HG03060 (cell line): ENCODE measurements at regions not wholly inside any gene's neighbourhood (a gene's known extent, or its start where the extent isn't known, plus 50 kb on each side); places are given as distances from the start of the nearest gene placed in this dataset.
"Not testable (repeated sequence)": the region's sequence is repeated elsewhere in the genome, so short reads cannot be mapped to it uniquely, and the experiment has no call there.

Source experiments
- ATAC-seq: cut with Tn5 transposase; IDR thresholded peaks from one replicate; pipeline ENCODE4 v1.9.1; 2021; ENCODE audit warnings: low read depth, moderate number of reproducible peaks; ENCODE audit not compliant: unreplicated experiment

DNA sequence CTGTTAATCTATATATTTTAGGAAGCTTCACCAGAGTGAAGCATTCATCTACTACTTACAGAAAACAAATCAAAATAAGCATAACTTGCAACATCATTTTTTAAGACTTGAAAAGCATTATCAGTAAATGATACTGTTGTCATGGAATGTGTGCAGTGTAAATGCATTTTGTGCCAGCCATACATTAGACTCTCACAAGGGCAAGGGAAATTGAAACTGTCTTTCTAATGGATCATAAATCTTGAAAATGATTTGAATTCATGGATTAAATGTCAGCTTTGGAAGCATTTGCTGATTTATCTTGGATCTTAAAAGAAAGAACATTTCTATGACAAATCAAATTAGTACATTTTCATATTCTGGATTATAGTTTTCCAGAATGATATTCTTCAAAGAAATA lies 338.3 kb upstream of the SGO1 start:
- no peak for ATAC-seq

DNA sequence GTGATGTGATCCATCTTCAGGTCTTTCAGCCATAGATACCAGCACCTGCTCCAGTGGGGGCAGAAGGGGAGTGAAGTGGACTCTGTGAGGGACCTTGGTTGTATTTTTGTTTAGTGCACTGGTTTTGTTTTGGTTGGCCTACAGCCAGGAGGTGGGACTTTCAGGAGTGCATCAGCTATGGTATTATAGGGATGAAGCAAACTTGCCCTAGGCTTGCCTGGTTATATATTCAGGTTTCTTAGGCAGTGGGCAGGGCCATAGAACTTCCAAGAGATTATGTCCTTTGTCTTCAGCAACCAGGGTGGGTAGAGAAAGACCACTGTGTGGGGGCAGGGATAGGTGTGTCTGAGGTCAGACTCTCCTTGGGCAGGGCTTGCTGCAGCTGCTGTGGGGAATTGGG lies 337.3 kb upstream of the SGO1 start:
- no peak for ATAC-seq

DNA sequence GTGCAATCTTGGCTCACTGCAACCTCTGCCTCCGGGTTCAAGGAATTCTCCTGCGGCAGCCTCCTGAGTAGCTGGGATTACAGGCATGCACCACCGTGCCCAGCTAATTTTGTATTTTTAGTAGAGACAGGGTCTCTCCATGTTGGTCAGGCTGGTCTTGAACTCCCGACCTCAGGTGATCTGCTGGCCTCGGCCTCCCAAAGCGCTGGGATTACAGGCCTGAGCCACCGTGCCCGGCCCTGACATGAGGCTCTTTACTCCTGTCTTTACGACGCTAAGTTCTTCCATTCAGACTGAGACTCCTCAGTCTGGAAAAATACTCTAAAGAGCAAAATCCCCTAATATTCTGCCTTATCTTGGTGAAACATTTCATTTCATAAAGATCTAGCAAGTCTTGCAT lies 331.3 kb upstream of the SGO1 start:
- not testable (repeated sequence) for ATAC-seq

DNA sequence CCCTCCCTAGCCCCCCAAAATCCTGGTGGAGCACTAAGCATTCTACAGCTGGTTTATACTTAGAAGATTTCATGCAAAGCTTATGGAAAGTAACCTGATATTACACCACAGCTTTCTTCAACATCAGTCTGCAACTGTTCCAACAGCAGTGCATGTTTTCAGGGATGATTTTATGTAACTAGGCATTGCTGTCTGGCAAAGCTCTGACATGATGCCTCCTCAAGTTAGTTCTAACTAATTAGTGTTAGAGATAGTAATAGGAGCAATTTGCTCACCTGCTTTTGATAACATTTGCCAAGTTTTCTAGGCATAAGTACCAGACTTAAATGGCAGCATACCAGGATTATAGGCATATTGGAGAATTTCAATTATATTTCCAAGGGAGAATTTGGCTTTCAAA lies 330.3 kb upstream of the SGO1 start:
- no peak for ATAC-seq

DNA sequence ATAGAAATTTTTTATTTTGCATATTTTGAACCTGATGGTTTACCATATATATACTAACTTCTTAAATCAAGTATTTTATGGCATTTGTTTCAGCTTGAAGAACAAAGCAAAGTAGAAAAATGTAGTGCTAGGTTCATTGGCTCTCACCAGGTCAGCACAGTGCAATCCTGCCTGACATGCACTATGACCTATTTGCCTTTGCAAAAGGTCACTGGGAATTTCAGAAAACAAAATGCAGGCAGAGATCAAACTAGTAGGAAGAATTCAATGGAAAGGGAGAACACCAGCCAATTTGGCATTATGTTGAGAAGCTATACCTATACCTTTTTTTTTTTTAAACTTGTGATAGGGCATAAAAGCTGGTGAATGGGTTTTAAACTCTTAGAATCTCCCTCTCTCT lies 329.8 kb upstream of the SGO1 start:
- ATAC-seq, result no peak

DNA sequence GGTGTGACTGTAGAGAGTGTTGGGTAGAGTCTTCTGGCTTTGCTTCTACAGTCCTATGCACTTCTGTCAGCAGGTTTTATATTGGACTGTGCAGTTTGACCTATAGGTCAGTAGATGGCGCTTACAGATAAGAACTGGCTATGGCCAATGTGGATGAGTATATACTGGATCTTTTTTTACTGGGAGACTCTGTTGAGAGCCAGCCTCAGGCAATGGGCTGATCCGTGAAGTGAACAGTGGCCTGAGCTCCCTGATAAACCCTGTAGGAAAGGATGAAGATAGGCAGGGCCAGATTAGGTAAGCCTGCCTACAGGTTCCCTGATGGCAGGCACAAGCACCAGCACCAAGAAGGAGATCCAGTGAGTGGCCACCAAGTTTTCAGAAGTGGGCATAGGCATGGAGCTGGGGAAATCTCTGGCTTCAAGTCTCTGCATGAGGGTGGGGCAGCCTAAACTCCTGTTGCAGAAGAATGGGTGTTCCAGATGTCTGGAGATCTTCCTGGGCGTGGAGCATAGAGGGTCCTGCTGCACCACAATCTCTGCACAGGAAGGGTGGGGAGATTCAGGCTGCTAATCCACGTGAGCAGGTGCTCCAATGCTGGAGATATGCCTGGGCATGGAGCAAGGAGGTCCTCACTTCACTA lies 326.0 kb upstream of the SGO1 start:
- peak; percentile 93 for ATAC-seq

DNA sequence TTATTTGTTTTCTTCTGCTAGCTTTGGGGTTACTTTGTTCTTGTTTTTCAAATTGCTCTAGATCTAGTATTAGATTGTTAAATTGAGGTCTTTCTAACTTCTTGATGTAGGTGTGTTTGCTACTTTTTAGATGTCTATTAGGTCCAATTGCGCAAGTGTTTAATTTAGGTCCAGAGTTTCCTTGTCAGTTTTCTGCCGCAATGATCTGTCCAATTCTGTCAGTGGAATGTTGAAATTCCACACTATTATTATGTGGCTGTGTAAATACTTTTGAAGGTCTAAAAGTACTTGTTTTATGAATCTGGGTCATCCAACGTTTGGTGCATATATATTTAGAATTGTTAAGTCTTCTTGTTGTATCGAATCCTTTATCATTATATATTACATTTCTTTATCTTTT lies 324.4 kb upstream of the SGO1 start:
- no peak for ATAC-seq

DNA sequence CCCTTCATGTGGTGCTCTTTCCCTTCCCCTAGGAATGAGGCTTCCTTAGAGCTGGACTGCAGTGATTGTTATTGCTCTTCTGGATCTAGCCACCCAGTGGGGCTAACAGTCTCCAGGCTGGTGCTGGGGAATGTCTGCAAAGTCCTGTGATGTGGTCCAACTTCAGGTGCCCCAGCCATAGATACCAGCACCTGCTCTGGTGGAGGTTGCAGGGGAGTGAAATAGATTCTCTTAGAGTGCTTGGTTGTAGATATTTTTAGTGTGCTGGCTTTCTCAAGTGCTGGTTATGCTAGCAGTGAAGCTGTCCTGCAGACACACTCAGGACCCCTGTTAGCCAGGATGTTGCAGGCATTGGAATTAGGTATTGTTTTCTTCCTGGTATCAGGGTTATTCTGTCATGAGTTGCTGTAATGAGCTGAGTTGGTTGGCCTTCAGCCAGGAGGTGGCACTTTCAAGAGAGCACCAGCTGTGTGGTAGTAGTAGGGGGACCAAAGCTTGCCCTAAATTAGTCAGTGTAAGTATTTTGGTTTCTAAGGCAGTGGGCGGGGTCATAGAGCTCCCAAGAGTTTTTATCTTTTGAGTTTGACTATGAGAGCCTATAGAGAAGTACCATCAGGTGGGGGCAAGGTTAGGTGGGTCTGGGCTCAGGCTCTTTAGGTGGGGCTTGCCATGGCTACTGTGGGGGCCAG lies 317.5 kb upstream of the SGO1 start:
- no peak for ATAC-seq

DNA sequence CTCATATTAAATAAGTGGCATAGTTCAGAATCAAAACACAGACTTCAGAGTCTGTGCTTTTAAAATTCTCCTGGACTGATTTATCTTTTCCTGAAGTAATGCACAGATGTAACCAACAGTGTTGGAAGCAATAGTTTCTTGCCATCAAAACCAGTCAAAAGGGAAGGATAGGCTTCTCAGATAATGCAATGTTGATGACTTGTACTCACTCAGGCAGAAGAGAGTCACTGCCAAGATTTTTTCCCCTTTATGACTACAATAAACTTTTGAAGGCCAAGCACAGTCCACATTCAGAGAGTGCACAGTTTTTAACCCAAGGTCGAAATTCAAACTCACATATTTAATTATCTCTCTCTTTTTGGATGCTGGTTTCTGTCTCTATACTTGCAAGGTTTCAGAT lies 305.0 kb upstream of the SGO1 start:
- no peak for ATAC-seq

DNA sequence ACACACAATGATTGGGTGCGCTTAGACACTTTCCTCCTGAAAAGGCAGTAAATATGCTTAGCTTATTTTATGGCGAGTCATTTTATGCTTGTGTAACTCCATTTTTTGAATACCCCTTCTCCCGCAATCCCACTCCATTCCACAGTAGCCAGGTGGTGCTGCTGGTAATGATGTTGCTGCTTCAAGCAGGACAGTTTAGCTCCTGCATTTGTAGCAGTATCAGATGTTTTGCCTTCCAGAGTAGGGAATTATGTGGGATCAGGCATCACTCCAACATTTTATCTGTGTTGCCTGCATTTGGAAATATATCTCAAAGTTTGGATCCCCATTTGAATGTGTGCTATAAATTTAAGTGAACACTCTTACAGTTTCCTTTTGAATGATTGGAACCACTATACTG lies 302.1 kb upstream of the SGO1 start:
- no peak for ATAC-seq

DNA sequence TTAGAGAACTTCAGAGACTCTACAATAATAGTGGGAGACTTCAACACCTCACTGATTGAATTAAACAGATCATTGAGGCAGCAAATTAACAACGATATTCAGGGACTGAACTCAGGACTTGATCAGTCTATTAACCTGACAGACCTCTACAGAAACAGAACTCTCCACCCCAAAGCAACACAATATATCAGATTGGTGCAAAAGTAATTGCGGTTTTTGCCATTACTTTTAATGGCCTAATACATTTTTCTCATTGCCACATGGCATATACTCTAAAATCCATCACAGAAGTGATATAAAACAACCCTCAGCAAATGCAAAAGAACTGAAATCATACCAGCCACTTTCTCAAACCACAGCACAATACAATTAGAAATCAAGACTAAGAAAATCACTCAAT lies 298.1 kb upstream of the SGO1 start:
- no peak for ATAC-seq

DNA sequence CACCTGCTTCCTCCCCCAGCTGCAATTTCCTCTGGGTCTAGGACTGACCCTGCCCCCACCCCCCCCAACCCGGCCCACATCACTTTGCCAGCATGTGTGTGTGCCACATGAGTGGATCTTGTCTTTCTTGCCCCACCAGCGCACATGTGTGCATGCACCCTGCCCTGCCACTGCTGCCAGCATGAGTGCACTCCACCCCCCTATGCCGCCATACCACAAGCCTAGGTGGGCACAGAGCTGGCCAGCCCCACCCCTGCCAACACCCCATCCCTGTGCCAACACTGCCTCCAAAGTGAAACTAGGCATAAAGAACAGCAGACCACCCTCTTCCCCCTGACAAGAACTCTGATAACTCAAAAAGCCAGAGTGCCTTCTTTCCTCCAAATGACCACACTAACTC lies 296.3 kb upstream of the SGO1 start:
- ATAC-seq, result no peak

DNA sequence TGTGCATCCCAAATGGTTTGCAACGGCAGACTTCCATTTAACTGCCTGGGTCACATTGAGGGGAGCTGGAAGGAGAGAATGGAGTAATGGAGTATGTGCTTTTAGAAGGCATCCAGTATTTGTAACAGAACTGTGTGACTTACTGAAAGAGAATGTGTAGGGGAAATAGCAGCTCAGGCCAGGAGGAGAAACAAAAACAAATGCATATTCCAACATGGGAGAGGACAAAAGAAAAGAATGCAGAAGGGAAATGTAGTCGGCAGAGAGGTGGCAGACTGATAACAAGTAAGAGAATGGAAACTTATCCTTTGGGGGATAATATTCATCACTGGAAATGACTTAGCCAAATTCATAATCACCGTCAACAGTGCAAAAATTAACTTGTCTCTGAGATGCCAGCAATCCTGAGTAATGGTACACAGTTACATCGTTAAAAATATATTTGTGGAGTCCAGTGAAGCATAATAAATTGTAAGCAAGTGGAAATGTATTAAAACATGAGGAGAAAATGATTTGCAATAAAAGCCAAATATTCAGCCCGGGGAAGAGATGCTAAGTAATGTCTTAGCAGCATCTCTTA lies 294.9 kb upstream of the SGO1 start:
- no peak for ATAC-seq

DNA sequence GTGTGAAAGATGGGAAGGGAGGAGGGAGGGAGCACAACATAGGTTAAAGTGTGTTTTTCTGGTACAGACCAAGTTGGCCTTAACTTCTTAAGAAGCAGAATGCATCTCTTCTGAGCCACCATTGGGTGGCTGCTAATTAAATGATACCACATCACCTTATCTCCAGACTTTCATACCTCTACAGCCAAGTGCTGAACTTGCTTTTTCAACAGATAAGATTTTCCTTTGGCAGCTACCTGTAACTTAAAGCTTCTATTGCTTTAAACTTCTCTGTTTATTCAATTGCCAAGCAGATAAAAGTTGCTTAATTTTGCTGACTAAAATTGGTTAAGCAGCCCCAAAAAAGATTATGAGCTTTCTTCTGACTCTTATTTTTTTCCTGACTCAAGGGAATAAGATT lies 292.4 kb upstream of the SGO1 start:
- no peak for ATAC-seq

DNA sequence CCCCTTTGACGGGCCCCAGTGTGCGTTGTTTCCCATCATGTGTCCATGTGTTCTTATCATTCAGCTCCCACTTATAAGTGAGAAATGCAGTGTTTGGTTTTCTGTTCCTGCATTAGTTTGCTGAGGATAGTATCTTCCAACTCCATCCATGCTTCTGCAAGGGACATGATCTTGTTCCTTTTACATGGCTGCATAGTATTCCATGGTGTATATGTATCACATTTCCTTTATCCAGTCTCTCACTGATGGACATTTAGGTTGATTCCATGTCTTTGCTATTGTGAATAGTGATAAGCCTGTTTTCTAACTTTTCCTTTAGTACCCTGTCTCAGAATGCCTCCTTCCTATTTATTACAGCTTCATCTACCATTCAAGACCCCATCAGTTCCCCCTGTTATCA lies 278.2 kb upstream of the SGO1 start:
- not testable (repeated sequence) for ATAC-seq

DNA sequence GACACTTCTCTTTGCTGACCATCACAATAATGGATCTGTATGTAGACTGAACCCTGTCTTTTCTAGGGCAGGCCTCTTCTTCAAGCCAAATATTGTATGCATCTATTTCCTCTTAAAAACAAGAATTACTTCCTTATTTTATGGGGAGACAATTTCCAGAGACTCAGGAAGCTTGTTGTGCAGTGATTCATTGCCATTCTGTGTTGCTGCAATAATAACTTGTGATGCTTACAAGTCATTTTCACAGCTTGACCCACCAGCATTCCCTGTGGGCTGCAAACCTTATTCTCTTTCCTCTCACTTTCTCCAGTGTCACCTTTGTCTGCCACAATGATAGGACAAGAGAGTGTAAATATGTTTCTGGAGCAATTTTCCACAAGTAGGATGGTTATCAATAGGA lies 276.7 kb upstream of the SGO1 start:
- no peak for ATAC-seq

DNA sequence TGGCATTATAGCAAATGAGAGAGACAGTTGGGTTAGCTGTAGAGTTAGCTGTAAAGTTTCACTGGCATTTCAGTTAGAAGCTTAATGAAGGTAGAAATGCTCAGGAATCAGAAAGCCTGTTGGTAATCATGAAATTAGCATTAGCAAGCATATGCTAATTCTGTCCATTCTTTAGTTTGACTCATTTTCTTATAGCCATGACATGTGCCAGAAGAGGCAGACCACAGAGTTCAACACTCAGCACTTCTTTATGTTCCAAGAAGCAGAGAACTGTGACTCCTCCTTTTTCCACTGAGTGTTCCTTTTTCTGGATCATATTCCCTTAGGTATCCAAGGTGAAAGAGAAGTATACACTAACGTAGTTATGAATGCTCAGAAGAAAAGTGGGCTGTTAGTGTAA lies 276.2 kb upstream of the SGO1 start:
- no peak for ATAC-seq

DNA sequence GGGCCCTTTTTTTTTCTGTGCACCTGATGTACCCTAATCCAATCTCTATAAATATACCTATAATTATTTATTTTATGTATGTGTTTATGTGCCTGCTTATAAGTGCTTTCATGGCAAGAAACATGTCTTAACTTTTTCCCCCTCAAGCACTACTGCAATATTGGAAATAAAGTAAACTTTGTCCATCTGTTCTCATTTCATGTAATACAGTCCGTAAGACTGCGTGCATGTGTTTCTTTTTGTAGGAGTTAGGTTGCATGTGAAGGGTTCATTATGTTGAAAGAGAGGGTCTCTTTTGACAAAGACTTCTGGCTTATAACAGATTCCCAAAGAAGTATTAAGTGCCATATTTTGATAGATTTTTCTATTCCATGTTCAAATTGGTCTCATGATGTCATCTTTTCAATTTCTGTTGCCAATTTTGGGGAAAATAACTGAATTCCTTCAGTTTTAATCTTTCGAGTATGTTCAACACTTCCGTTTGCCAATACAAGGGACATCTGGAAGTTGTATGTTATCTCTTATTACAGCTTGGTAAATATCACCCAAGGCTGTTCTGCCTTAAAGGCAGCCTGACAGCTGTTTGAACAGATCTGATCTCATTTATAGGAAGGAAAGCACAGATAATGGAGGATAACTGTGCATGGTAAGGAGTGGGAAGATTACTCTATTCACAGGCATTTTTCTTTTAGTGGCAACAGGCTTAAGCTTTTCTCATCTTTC lies 273.1 kb upstream of the SGO1 start:
- no peak for ATAC-seq

DNA sequence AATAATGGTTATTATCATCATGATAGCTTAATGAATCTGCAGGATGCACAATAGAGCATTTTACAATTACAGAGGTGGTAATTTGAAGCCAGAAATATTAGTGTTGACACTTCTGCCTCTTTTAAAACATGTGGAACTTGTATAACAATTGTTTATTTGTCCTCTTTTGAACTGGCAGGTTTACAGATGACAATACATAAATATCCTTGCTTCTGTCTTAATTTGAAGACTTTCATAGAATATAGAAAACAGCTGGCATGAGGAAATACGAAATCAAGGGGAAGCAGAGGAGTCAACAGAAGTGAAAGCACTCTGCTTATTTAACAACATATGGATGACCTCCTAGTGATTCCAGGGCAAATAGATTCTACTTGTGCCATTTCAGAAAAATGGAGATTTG lies 270.5 kb upstream of the SGO1 start:
- no peak for ATAC-seq

DNA sequence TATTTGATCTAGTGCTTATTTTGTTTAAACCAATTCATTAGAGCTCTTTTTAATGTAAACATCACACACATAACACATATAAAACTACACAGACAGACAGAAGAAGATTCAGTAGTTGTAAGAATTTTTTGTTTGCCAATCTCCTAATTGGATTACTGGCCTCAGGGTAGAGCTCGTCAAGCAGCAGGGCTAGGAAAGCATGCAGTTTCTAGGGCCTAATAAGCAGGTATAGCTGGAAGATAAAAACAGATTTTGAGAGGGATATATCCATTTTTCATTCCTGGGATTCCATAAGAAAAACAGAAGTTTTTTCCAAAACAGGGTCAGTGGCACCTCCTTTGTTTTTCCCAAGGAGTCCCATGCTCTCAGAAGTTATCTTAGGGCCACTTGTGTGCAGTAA lies 265.2 kb upstream of the SGO1 start:
- no peak for ATAC-seq

DNA sequence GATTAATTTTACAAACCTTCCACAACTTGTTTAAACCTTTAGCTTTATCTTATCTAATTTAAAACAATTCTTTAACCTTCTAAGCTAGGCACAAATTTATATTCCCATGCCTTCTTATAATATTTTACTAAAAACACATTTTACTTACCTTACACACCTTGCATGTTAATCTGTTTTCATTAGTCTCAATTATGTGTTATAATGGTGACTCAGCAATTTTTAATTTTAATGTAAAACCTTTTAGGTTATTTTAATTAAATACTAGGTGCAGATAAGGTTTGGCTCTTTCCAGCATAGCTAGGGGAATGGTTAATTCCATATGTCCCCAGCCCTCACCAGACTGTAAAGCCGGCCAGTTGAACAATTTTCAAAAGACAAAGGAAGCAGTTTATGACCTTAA lies 264.6 kb upstream of the SGO1 start:
- ATAC-seq, result no peak

DNA sequence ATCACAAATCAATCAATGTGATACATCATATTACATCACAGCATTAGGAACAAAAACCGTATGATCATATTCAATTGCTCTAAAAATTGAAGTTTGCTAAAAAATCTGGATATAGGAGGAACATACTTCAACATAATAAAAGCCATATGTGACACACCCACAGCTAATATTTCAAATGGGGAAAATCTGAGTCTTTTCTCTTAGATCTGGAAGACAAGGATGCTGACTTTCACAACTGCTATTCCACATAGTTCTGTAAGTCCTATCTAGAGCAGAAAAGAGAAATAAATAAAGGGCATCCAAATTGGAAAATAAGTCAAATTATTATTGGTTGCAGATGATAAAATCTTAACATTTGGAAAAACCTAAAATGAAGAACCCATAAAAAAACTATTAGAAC lies 256.8 kb upstream of the SGO1 start:
- ATAC-seq, result no peak
